ENCODE measurements at regions not wholly inside any gene's neighbourhood (a gene's known extent, or its start where the extent isn't known, plus 50 kb on each side); places are given as distances from the start of the nearest gene placed in this dataset.

DNA sequence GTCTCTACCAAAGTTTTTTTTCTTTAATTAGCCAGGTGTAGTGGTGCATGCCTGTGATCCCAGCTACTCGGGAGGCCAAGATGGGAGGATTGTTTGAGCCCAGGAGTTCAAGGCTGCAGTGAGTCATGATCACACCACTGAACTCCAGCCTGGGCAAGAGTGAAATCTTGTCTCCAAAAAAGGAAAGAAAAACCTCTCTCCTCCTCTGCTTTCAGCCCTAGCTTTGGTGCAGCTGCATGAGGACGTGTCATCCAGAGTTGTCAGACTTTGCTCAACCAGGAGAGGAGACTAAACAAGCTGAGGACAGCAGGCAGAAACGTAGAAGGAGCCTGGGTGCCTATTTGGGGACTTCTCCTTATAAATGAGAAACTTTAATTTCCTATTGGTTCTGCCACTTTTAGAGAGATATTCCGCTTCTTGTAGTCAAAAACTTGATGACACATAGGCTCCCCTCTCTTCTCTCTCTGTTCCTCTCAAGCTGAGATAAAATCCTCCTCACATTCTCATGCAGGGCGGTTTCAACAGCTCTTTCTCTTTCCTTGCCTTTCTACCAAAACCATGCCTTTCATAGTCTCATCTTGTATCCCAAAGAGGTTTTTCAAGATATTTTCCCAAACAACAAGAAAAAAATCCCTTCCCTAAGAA lies 205.4 kb downstream of the ARHGAP12 start:
- DNase-seq (ENCODE audit: low spot score) (no peak), ATAC-seq (no peak)
- no peaks in the 10 kb centered on the region; the same call in 2 of the 3 replicates for H3K4me1 Mint-ChIP-seq
- Histone ChIP-seq H3K4me3 (no peak overlapping the region), H3K27ac (ENCODE audit: low read depth) (no peak overlapping the region), H4K20me1 (replicated peaks; ENCODE audit: insufficient read depth) (no peaks in the 10 kb centered on the region), H3K4me2 (no peak overlapping the region), H3K36me3 (ENCODE audit: insufficient read depth) (peaks cover 12% of the 10 kb centered on the region; the same call in 1 of the 2 replicates), H3K79me2 (replicated peaks; ENCODE audit: insufficient read depth) (no peaks in the 10 kb centered on the region), H3K9me2 (ENCODE audit: insufficient read depth) (peaks cover 30% of the 10 kb centered on the region), H2AFZ (no peak overlapping the region), H3K4me1 (ENCODE audit: insufficient read depth) (no peaks in the 10 kb centered on the region; the same call in 1 of the 2 replicates), H3F3A (replicated peaks; ENCODE audit: low read depth) (peaks cover 5% of the 10 kb centered on the region), H3K27me3 (ENCODE audit: insufficient read depth) (no peaks in the 10 kb centered on the region)
- H3K9me3 Mint-ChIP-seq: peaks cover 77% of the 10 kb centered on the region
- peaks cover 67% of the 10 kb centered on the region for H3K36me3 Mint-ChIP-seq (ENCODE audit: low read depth)
- TF ChIP-seq NANOG (IDR thresholded peaks at IDR 0.05; ENCODE audit: borderline replicate concordance) (no peak), EZH2phosphoT487 (IDR thresholded peaks at IDR 0.05; ENCODE audit: unreplicated experiment) (no peak), REST (IDR thresholded peaks at IDR 0.05; ENCODE audit: unreplicated experiment) (no peak), POLR2AphosphoS5 (IDR thresholded peaks at IDR 0.05; ENCODE audit: low read depth) (no peak), ZNF114 (CRISPR knock-in tag; IDR thresholded peaks at IDR 0.05) (no peak), EZH2 (IDR thresholded peaks at IDR 0.05; ENCODE audit: low read depth, unreplicated experiment) (no peak)
- TF ChIP-seq, protein P1, sequence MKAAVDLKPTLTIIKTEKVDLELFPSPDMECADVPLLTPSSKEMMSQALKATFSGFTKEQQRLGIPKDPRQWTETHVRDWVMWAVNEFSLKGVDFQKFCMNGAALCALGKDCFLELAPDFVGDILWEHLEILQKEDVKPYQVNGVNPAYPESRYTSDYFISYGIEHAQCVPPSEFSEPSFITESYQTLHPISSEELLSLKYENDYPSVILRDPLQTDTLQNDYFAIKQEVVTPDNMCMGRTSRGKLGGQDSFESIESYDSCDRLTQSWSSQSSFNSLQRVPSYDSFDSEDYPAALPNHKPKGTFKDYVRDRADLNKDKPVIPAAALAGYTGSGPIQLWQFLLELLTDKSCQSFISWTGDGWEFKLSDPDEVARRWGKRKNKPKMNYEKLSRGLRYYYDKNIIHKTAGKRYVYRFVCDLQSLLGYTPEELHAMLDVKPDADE (IDR thresholded peaks at IDR 0.05): no peak
- TF ChIP-seq, protein P2, sequence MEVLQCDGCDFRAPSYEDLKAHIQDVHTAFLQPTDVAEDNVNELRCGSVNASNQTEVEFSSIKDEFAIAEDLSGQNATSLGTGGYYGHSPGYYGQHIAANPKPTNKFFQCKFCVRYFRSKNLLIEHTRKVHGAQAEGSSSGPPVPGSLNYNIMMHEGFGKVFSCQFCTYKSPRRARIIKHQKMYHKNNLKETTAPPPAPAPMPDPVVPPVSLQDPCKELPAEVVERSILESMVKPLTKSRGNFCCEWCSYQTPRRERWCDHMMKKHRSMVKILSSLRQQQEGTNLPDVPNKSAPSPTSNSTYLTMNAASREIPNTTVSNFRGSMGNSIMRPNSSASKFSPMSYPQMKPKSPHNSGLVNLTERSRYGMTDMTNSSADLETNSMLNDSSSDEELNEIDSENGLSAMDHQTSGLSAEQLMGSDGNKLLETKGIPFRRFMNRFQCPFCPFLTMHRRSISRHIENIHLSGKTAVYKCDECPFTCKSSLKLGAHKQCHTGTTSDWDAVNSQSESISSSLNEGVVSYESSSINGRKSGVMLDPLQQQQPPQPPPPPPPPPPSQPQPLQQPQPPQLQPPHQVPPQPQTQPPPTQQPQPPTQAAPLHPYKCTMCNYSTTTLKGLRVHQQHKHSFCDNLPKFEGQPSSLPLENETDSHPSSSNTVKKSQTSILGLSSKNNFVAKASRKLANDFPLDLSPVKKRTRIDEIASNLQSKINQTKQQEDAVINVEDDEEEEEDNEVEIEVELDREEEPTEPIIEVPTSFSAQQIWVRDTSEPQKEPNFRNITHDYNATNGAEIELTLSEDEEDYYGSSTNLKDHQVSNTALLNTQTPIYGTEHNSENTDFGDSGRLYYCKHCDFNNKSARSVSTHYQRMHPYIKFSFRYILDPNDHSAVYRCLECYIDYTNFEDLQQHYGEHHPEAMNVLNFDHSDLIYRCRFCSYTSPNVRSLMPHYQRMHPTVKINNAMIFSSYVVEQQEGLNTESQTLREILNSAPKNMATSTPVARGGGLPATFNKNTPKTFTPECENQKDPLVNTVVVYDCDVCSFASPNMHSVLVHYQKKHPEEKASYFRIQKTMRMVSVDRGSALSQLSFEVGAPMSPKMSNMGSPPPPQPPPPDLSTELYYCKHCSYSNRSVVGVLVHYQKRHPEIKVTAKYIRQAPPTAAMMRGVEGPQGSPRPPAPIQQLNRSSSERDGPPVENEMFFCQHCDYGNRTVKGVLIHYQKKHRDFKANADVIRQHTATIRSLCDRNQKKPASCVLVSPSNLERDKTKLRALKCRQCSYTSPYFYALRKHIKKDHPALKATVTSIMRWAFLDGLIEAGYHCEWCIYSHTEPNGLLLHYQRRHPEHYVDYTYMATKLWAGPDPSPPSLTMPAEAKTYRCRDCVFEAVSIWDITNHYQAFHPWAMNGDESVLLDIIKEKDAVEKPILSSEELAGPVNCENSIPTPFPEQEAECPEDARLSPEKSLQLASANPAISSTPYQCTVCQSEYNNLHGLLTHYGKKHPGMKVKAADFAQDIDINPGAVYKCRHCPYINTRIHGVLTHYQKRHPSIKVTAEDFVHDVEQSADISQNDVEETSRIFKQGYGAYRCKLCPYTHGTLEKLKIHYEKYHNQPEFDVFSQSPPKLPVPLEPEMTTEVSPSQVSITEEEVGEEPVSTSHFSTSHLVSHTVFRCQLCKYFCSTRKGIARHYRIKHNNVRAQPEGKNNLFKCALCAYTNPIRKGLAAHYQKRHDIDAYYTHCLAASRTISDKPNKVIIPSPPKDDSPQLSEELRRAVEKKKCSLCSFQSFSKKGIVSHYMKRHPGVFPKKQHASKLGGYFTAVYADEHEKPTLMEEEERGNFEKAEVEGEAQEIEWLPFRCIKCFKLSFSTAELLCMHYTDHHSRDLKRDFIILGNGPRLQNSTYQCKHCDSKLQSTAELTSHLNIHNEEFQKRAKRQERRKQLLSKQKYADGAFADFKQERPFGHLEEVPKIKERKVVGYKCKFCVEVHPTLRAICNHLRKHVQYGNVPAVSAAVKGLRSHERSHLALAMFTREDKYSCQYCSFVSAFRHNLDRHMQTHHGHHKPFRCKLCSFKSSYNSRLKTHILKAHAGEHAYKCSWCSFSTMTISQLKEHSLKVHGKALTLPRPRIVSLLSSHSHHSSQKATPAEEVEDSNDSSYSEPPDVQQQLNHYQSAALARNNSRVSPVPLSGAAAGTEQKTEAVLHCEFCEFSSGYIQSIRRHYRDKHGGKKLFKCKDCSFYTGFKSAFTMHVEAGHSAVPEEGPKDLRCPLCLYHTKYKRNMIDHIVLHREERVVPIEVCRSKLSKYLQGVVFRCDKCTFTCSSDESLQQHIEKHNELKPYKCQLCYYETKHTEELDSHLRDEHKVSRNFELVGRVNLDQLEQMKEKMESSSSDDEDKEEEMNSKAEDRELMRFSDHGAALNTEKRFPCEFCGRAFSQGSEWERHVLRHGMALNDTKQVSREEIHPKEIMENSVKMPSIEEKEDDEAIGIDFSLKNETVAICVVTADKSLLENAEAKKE (CRISPR knock-in tag; IDR thresholded peaks at IDR 0.05): no peak
- H3K4me3 Mint-ChIP-seq: no peak overlapping the region
- H3K27me3 Mint-ChIP-seq (ENCODE audit: insufficient read depth, low read depth, poor library complexity): peaks cover 13% of the 10 kb centered on the region
- H3K27ac Mint-ChIP-seq: no peak overlapping the region

All from GM23338 (cell line).